ENCODE measurements at regions not wholly inside any gene's neighbourhood (a gene's known extent, or its start where the extent isn't known, plus 50 kb on each side); places are given as distances from the start of the nearest gene placed in this dataset.

- H3K36me3 Mint-ChIP-seq = no peaks in the 10 kb centered on the region
- CTCF ChIA-PET = no interaction called here
- no peak for TF ChIP-seq TEAD4 (CRISPR knock-in tag; IDR thresholded peaks at IDR 0.05)
- TF ChIP-seq ZNF281 (CRISPR knock-in tag; IDR thresholded peaks at IDR 0.05) = no peak
- TF ChIP-seq ZSCAN18 (CRISPR knock-in tag; IDR thresholded peaks at IDR 0.05) = no peak
- TF ChIP-seq ESRRA (CRISPR knock-in tag; IDR thresholded peaks at IDR 0.05; ENCODE audit: borderline replicate concordance) = no peak
- no peak for TF ChIP-seq ERG (CRISPR knock-in tag; IDR thresholded peaks at IDR 0.05)
- TF ChIP-seq RELA (CRISPR knock-in tag; IDR thresholded peaks at IDR 0.05; ENCODE audit: borderline replicate concordance) = no peak
- no peaks in the 10 kb centered on the region; the same call in 1 of the 2 replicates for H3K27me3 Mint-ChIP-seq (ENCODE audit: low read depth)
- ATAC-seq (no peak), DNase-seq (ENCODE audit: low spot score) (no peak)
- POLR2A ChIA-PET = no interaction called here
- no peak overlapping the region for H3K4me3 Mint-ChIP-seq
- no peak overlapping the region for H3K27ac Mint-ChIP-seq
- peaks cover 6% of the 10 kb centered on the region for H3K9me3 Mint-ChIP-seq
- H3K4me1 Mint-ChIP-seq = peaks cover 12% of the 10 kb centered on the region
Measured at GRCh38 chr3:34360713-34361112, 562.3 kb downstream of the PDCD6IP start.

- Mint-ChIP-seq H3K9me3 (peaks cover 11% of the 10 kb centered on the region), H3K4me3 (no peak overlapping the region), H3K4me1 (peaks cover 9% of the 10 kb centered on the region), H3K27me3 (ENCODE audit: low read depth) (no peaks in the 10 kb centered on the region; the same call in 1 of the 2 replicates), H3K36me3 (no peaks in the 10 kb centered on the region), H3K27ac (no peak overlapping the region)
- DNase-seq (ENCODE audit: low spot score) (no peak), ATAC-seq (no peak)
- ChIA-PET POLR2A (no interaction called here), CTCF (no interaction called here)
- TF ChIP-seq E2F5 (CRISPR knock-in tag; IDR thresholded peaks at IDR 0.05) (no peak), GTF2I (CRISPR knock-in tag; conservative IDR thresholded peaks at IDR 0.05) (no peak), ZNF416 (CRISPR knock-in tag; IDR thresholded peaks at IDR 0.05) (no peak), ZSCAN18 (CRISPR knock-in tag; IDR thresholded peaks at IDR 0.05) (no peak), FOXK1 (CRISPR knock-in tag; IDR thresholded peaks at IDR 0.05) (no peak), CTCF (IDR thresholded peaks at IDR 0.05) (no peak), NFYB (CRISPR knock-in tag; conservative IDR thresholded peaks at IDR 0.05; ENCODE audit: low read depth) (no peak), MYBL2 (CRISPR knock-in tag; IDR thresholded peaks at IDR 0.05) (no peak), AR (CRISPR knock-in tag; IDR thresholded peaks at IDR 0.05) (no peak), E2F1 (CRISPR knock-in tag; IDR thresholded peaks at IDR 0.05) (no peak), NFATC4 (CRISPR knock-in tag; IDR thresholded peaks at IDR 0.05) (no peak), SMAD4 (CRISPR knock-in tag; IDR thresholded peaks at IDR 0.05) (no peak), E2F4 (CRISPR knock-in tag; IDR thresholded peaks at IDR 0.05; ENCODE audit: borderline replicate concordance, low read depth) (no peak), TCF7 (CRISPR knock-in tag; IDR thresholded peaks at IDR 0.05; ENCODE audit: low read depth) (no peak)
Measured at GRCh38 chr3:34361921-34362320, 563.5 kb downstream of the PDCD6IP start.

All from WTC11 (cell line).